SW 1271 (cell line): ENCODE measurements at regions not wholly inside any gene's neighbourhood (a gene's known extent, or its start where the extent isn't known, plus 50 kb on each side); places are given as distances from the start of the nearest gene placed in this dataset.

Experiments used
- DNase-seq, 2 experiments: peaks; one replicate each; lab custom pipeline; 2025; lab: John Stamatoyannopoulos, UW

GRCh38 chr7:18081617-18082016, 54.0 kb upstream of the PRPS1L1 start:
- no peak for DNase-seq

GRCh38 chr7:18082169-18082568, 54.5 kb upstream of the PRPS1L1 start:
- no peak for DNase-seq

GRCh38 chr7:18086165-18087025, 58.7 kb upstream of the PRPS1L1 start:
- DNase-seq: no peak

- DNase-seq: no peak
Measured at GRCh38 chr7:18087026-18087686, 59.5 kb upstream of the PRPS1L1 start.

GRCh38 chr7:18087687-18088078, 60.0 kb upstream of the PRPS1L1 start:
- DNase-seq: no peak

GRCh38 chr7:18096087-18096486, 68.4 kb upstream of the PRPS1L1 start:
- DNase-seq: no peak

GRCh38 chr7:18102576-18102975, 74.9 kb upstream of the PRPS1L1 start:
- no peak for DNase-seq

GRCh38 chr7:18103436-18104218, 76.0 kb upstream of the PRPS1L1 start:
- no peak for DNase-seq

GRCh38 chr7:18109762-18110161, 82.1 kb upstream of the PRPS1L1 start:
- DNase-seq: no peak

- no peak for DNase-seq
Measured at GRCh38 chr7:18116661-18117060, 89.0 kb upstream of the PRPS1L1 start.

GRCh38 chr7:18117482-18117881, 89.8 kb upstream of the PRPS1L1 start:
- no peak for DNase-seq

GRCh38 chr7:18119985-18120384, 92.3 kb upstream of the PRPS1L1 start:
- DNase-seq: no peak

- DNase-seq: no peak
Measured at GRCh38 chr7:18123508-18124239, 96.0 kb upstream of the PRPS1L1 start.

- no peak for DNase-seq
Measured at GRCh38 chr7:18125476-18125875, 97.8 kb upstream of the PRPS1L1 start.

- no peak for DNase-seq
Measured at GRCh38 chr7:18126281-18126680, 98.6 kb upstream of the PRPS1L1 start.

GRCh38 chr7:18128846-18129245, 101.2 kb upstream of the PRPS1L1 start:
- DNase-seq: no peak

- DNase-seq: no peak
Measured at GRCh38 chr7:18132811-18133210, 105.2 kb upstream of the PRPS1L1 start.

GRCh38 chr7:18133921-18134320, 106.3 kb upstream of the PRPS1L1 start:
- DNase-seq: no peak

GRCh38 chr7:18140943-18141342, 113.3 kb upstream of the PRPS1L1 start:
- DNase-seq: no peak

GRCh38 chr7:18144166-18144565, 116.5 kb upstream of the PRPS1L1 start:
- no peak for DNase-seq

- DNase-seq: no peak
Measured at GRCh38 chr7:18145160-18145559, 117.5 kb upstream of the PRPS1L1 start.

GRCh38 chr7:18151422-18151821, 123.8 kb upstream of the PRPS1L1 start:
- peak in 1 of 2 experiments; percentile 24 for DNase-seq
